GM13976 (cell line): ENCODE measurements at regions not wholly inside any gene's neighbourhood (a gene's known extent, or its start where the extent isn't known, plus 50 kb on each side); places are given as distances from the start of the nearest gene placed in this dataset.

Experiments
- DNase-seq: peaks from one replicate; pipeline ENCODE4 v3.0.0; 2012; ENCODE audit warnings: low spot score
- CTCF ChIP-seq: IDR thresholded peaks from 2 replicates; pipeline ENCODE4 v1.5.1; 2012; ENCODE audit warnings: borderline replicate concordance, mild to moderate bottlenecking; ENCODE audit not compliant: insufficient read depth; ENCODE audit errors: extremely low read depth, missing control alignments, control extremely low read depth
- in situ Hi-C: fragments of 300-500 bp; cut with MboI; formaldehyde crosslinking; loops from one replicate; pipeline ENCODE4 v1.12.0; 2022; ENCODE audit warnings: low sequenced_read_pairs, mixed read lengths, inconsistent platforms; ENCODE audit not compliant: unreplicated experiment

- TF ChIP-seq CTCF, result no peak
- in situ Hi-C loops, result no loop called here
Observed at GRCh38 chr1:30402031-30402430, 321.4 kb downstream of the MATN1 start.

GRCh38 chr1:30400507-30400906 is 322.9 kb downstream of the MATN1 start:
- in situ Hi-C loops, result no loop called here
- no peak for TF ChIP-seq CTCF
- no peak for DNase-seq

More at GRCh38 chr1:30402031-30402430, 321.4 kb downstream of the MATN1 start:
- DNase-seq, result no peak

- no peak for TF ChIP-seq CTCF
- no peak for DNase-seq
- in situ Hi-C loops, result no loop called here
Observed at GRCh38 chr1:30399026-30399425, 324.4 kb downstream of the MATN1 start.

- in situ Hi-C loops, result no loop called here
- no peak for DNase-seq
- TF ChIP-seq CTCF, result no peak
Observed at GRCh38 chr1:30397576-30397975, 325.8 kb downstream of the MATN1 start.

- no peak for DNase-seq
- in situ Hi-C loops, result no loop called here
- no peak for TF ChIP-seq CTCF
Observed at GRCh38 chr1:30395631-30396030, 327.8 kb downstream of the MATN1 start.

GRCh38 chr1:30388386-30388785 is 335.0 kb downstream of the MATN1 start:
- in situ Hi-C loops, result no loop called here
- no peak for TF ChIP-seq CTCF
- DNase-seq, result no peak
